LNCaP clone FGC (cell line): ENCODE measurements at regions not wholly inside any gene's neighbourhood (a gene's known extent, or its start where the extent isn't known, plus 50 kb on each side); places are given as distances from the start of the nearest gene placed in this dataset.
A peak's percentile ranks its signal among the peaks of the same experiment; 100 is the strongest.

Source experiments
- DNase-seq: peaks from one replicate; pipeline ENCODE4 v3.0.0-alpha.2; 2011; ENCODE audit warnings: low read depth
- H3K4me3 ChIP-seq: 2 replicates; pipeline ENCODE4 v1.5.1; 2011; ENCODE audit warnings: mild to moderate bottlenecking, low read depth, low read length, control low read depth
- CTCF ChIP-seq: IDR thresholded peaks from 2 replicates; pipeline ENCODE4 v1.5.1; 2012; ENCODE audit warnings: mild to moderate bottlenecking; ENCODE audit not compliant: control insufficient read depth, insufficient read depth; ENCODE audit errors: extremely low read depth

- DNase-seq, result no peak
- no peak for TF ChIP-seq CTCF
- H3K4me3 ChIP-seq, result no peak overlapping the region
These were observed 758.5 kb downstream of the KCTD8 start for GRCh38 chr4:43690116-43690515.

- no peak for TF ChIP-seq CTCF
- no peak overlapping the region for H3K4me3 ChIP-seq
- DNase-seq, result no peak
These were observed 754.7 kb downstream of the KCTD8 start for GRCh38 chr4:43693876-43694275.

GRCh38 chr4:43709443-43709842, 739.2 kb downstream of the KCTD8 start:
- H3K4me3 ChIP-seq, result no peak overlapping the region
- TF ChIP-seq CTCF, result peak; percentile 25
- DNase-seq, result no peak

- H3K4me3 ChIP-seq, result no peak overlapping the region
- no peak for TF ChIP-seq CTCF
- no peak for DNase-seq
These were observed 731.8 kb downstream of the KCTD8 start for GRCh38 chr4:43716721-43717395.

- no peak overlapping the region for H3K4me3 ChIP-seq
- peak; percentile 65 for DNase-seq
- TF ChIP-seq CTCF, result no peak
These were observed 730.2 kb downstream of the KCTD8 start for GRCh38 chr4:43718369-43718768.

- no peak for TF ChIP-seq CTCF
- no peak for DNase-seq
- no peak overlapping the region for H3K4me3 ChIP-seq
These were observed 715.7 kb downstream of the KCTD8 start for GRCh38 chr4:43732829-43733426.

- no peak overlapping the region for H3K4me3 ChIP-seq
- no peak for DNase-seq
- no peak for TF ChIP-seq CTCF
These were observed 706.5 kb downstream of the KCTD8 start for GRCh38 chr4:43742083-43742482.
